ENCODE measurements at regions not wholly inside any gene's neighbourhood (a gene's known extent, or its start where the extent isn't known, plus 50 kb on each side); places are given as distances from the start of the nearest gene placed in this dataset.
"Not testable (repeated sequence)": the region's sequence is repeated elsewhere in the genome, so short reads cannot be mapped to it uniquely, and the experiment has no call there.

- Histone ChIP-seq H3K56ac (replicated peaks; ENCODE audit: insufficient read length, low read depth, low read length) (no peak overlapping the region), H4K5ac (ENCODE audit: insufficient read length, low read depth, low read length) (no peak overlapping the region), H3K9ac (replicated peaks in 1 of 4; ENCODE audit: extremely low read depth in 1 of 4, low read depth in 3 of 4, low read length in 3 of 4) (no peak overlapping the region), H4K91ac (replicated peaks; ENCODE audit: insufficient read length, low read length) (no peak overlapping the region), H2AK5ac (ENCODE audit: low read depth, low read length) (no peak overlapping the region), H2BK20ac (ENCODE audit: low read length) (no peak overlapping the region), H3K27me3 (replicated peaks in 1 of 4; ENCODE audit: control insufficient read depth in 3 of 4, extremely low read depth in 1 of 4, insufficient read depth in 3 of 4, low read length in 3 of 4) (no peaks in the 10 kb centered on the region), H3K79me2 (ENCODE audit: control insufficient read depth in 1 of 2, insufficient read depth in 2 of 2, low read length in 2 of 2) (no peaks in the 10 kb centered on the region), H3K23ac (ENCODE audit: insufficient read length) (no peak overlapping the region), H3K79me1 (ENCODE audit: low read depth, low read length) (no peaks in the 10 kb centered on the region), H2BK15ac (ENCODE audit: low read length) (no peak overlapping the region), H3K14ac (ENCODE audit: insufficient read length) (no peak overlapping the region), H3K4me3 (ENCODE audit: extremely low read depth in 1 of 4, insufficient read depth in 2 of 4, low read depth in 3 of 4, low read length in 4 of 4) (no peak overlapping the region), H3K23me2 (ENCODE audit: low read depth, low read length) (no peaks in the 10 kb centered on the region; the same call in 1 of the 2 replicates), H3K27ac (ENCODE audit: low read depth, low read length) (no peak overlapping the region), H4K20me1 (replicated peaks in 1 of 2; ENCODE audit: control insufficient read depth in 1 of 2, insufficient read depth in 2 of 2, low read length in 2 of 2) (no peaks in the 10 kb centered on the region), H2AFZ (ENCODE audit: low read length) (no peak overlapping the region), H2BK5ac (ENCODE audit: low read depth, low read length) (no peak overlapping the region), H3K9me3 (ENCODE audit: insufficient read depth in 2 of 2, low read depth in 1 of 2, low read length in 1 of 2) (no peaks in the 10 kb centered on the region), H4K8ac (ENCODE audit: extremely low read depth, insufficient read depth, low read length) (no peak overlapping the region), H2BK12ac (ENCODE audit: low read depth, low read length) (no peak overlapping the region), H2BK120ac (replicated peaks; ENCODE audit: low read depth, low read length) (no peak overlapping the region), H3K4me2 (ENCODE audit: insufficient read depth in 1 of 2, low read depth in 2 of 2, low read length in 2 of 2) (no peak overlapping the region), H3K36me3 (ENCODE audit: control insufficient read depth in 2 of 4, insufficient read depth in 4 of 4, low read length in 3 of 4) (no peaks in the 10 kb centered on the region), H3K4me1 (replicated peaks in 1 of 4; ENCODE audit: control insufficient read depth in 3 of 4, insufficient read depth in 4 of 4, low read length in 3 of 4) (no peaks in the 10 kb centered on the region; a peak in 2 of 7 replicates), H3K18ac (ENCODE audit: extremely low read depth, low read length) (no peak overlapping the region), H3K4ac (replicated peaks; ENCODE audit: insufficient read length, low read depth, low read length) (no peak overlapping the region)
- no peak for DNase-seq (ENCODE audit: low read depth in 1 of 2, low spot score in 2 of 2)
- CTCF ChIA-PET (ENCODE audit: partially characterized antibody): interaction anchor here (0.6 to 0.7 kb wide), 2 partner anchors 40 to 568 kb away, joined by 3 read pairs; no protein-coding TSS in a partner anchor
- no peak for TF ChIP-seq CREB1 (IDR thresholded peaks at IDR 0.05)
- no peak for FAIRE-seq
- WGBS, 2 experiments (ENCODE audit: extremely low coverage in 1 of 2, insufficient coverage in 1 of 2, insufficient read length in 1 of 2, insufficient replicate concordance in 2 of 2, low coverage in 1 of 2, low lambda C conversion rate in 2 of 2, missing lambda C conversion rate in 1 of 2): 67% methylated on average over 5 of the region's 5 CpGs; no CpG with 5 or more reads in 1 of the 2 experiments
- POLR2A ChIA-PET (ENCODE audit: partially characterized antibody): no interaction called here
Measured at GRCh38 chr14:53714495-53715192, 242.0 kb downstream of the BMP4 start.

DNA sequence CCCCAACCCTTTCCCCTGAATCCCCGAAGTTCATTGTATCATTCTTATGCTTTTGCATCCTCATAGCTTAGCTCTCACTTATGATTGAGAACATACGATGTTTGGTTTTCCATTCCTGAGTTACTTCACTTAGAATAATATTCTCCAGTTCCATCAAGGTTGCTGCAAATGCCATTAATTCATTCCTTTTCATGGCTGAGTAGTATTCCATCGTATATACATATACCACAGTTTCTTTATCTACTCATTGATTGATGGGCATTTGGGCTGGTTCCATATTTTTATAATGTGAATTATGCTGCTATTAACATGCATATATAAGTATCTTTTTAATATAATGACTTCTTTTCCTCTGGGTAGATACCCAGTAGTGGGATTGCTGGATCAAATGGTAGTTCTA, 243.7 kb downstream of the BMP4 start:
- H4K91ac ChIP-seq (replicated peaks; ENCODE audit: insufficient read length, low read length); H2BK120ac ChIP-seq (replicated peaks; ENCODE audit: low read depth, low read length); H4K20me1 ChIP-seq (replicated peaks in 1 of 2; ENCODE audit: control insufficient read depth in 1 of 2, insufficient read depth in 2 of 2, low read length in 2 of 2); FAIRE-seq; H3K9me3 ChIP-seq (ENCODE audit: insufficient read depth in 2 of 2, low read depth in 1 of 2, low read length in 1 of 2); H2BK20ac ChIP-seq (ENCODE audit: low read length); POLR2A ChIA-PET (ENCODE audit: partially characterized antibody); H2BK15ac ChIP-seq (ENCODE audit: low read length); H3K4me3 ChIP-seq (ENCODE audit: extremely low read depth in 1 of 4, insufficient read depth in 2 of 4, low read depth in 3 of 4, low read length in 4 of 4); H3K27ac ChIP-seq (ENCODE audit: low read depth, low read length); H3K79me2 ChIP-seq (ENCODE audit: control insufficient read depth in 1 of 2, insufficient read depth in 2 of 2, low read length in 2 of 2); H3K14ac ChIP-seq (ENCODE audit: insufficient read length); H3K18ac ChIP-seq (ENCODE audit: extremely low read depth, low read length); H2BK12ac ChIP-seq (ENCODE audit: low read depth, low read length); H2AK5ac ChIP-seq (ENCODE audit: low read depth, low read length); H3K23me2 ChIP-seq (ENCODE audit: low read depth, low read length); H3K9ac ChIP-seq (replicated peaks in 1 of 4; ENCODE audit: extremely low read depth in 1 of 4, low read depth in 3 of 4, low read length in 3 of 4); H3K4me2 ChIP-seq (ENCODE audit: insufficient read depth in 1 of 2, low read depth in 2 of 2, low read length in 2 of 2); H3K27me3 ChIP-seq (replicated peaks in 1 of 4; ENCODE audit: control insufficient read depth in 3 of 4, extremely low read depth in 1 of 4, insufficient read depth in 3 of 4, low read length in 3 of 4); H3K4ac ChIP-seq (replicated peaks; ENCODE audit: insufficient read length, low read depth, low read length); H3K23ac ChIP-seq (ENCODE audit: insufficient read length); H3K36me3 ChIP-seq (ENCODE audit: control insufficient read depth in 2 of 4, insufficient read depth in 4 of 4, low read length in 3 of 4); DNase-seq (ENCODE audit: low read depth in 1 of 2, low spot score in 2 of 2); H4K8ac ChIP-seq (ENCODE audit: extremely low read depth, insufficient read depth, low read length); H2AFZ ChIP-seq (ENCODE audit: low read length); H2BK5ac ChIP-seq (ENCODE audit: low read depth, low read length); H3K4me1 ChIP-seq (replicated peaks in 1 of 4; ENCODE audit: control insufficient read depth in 3 of 4, insufficient read depth in 4 of 4, low read length in 3 of 4); H3K79me1 ChIP-seq (ENCODE audit: low read depth, low read length); H4K5ac ChIP-seq (ENCODE audit: insufficient read length, low read depth, low read length); H3K56ac ChIP-seq (replicated peaks; ENCODE audit: insufficient read length, low read depth, low read length); CTCF ChIA-PET (ENCODE audit: partially characterized antibody): not testable (repeated sequence)
- 91% methylated on average over 3 of the region's 3 CpGs; no CpG with 5 or more reads in 1 of the 2 experiments for WGBS, 2 experiments (ENCODE audit: extremely low coverage in 1 of 2, insufficient coverage in 1 of 2, insufficient read length in 1 of 2, insufficient replicate concordance in 2 of 2, low coverage in 1 of 2, low lambda C conversion rate in 2 of 2, missing lambda C conversion rate in 1 of 2)

Measured in H1 (cell line).